ENCODE measurements at regions not wholly inside any gene's neighbourhood (a gene's known extent, or its start where the extent isn't known, plus 50 kb on each side); places are given as distances from the start of the nearest gene placed in this dataset.

DNA sequence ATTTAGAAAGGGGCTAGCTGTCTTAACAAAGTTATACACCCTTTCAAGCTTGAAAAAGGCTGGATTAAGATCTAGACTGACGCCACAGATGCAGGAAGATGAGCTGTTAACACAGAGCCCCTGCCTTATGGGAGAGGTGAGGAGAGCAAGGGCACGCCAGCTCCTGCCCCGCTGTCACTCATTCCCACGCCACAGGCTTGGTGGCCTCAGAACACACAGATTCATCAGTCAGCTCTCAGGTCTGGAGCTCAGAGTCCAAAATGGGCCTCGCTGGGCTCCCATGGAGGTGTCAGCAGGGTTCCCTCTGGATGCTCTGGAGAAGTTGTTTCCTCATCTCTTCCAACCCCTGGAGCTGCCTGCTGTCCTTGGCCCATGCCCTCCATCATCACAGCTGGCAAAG, 554.2 kb downstream of the TCERG1L start:
- no peaks in the 10 kb centered on the region for H3K27me3 ChIP-seq
- TF ChIP-seq CTCF (IDR thresholded peaks at IDR 0.05) = no peak
- no peak overlapping the region for H3K27ac ChIP-seq
- intact Hi-C loops (cut with DNase I) = no loop called here
- H3K4me1 ChIP-seq = no peaks in the 10 kb centered on the region
- H3K9me3 ChIP-seq = no peaks in the 10 kb centered on the region
- no peaks in the 10 kb centered on the region for H3K36me3 ChIP-seq
- no peak overlapping the region for H3K4me3 ChIP-seq
- no peak for DNase-seq (ENCODE audit: low spot score in 2 of 2)

DNA sequence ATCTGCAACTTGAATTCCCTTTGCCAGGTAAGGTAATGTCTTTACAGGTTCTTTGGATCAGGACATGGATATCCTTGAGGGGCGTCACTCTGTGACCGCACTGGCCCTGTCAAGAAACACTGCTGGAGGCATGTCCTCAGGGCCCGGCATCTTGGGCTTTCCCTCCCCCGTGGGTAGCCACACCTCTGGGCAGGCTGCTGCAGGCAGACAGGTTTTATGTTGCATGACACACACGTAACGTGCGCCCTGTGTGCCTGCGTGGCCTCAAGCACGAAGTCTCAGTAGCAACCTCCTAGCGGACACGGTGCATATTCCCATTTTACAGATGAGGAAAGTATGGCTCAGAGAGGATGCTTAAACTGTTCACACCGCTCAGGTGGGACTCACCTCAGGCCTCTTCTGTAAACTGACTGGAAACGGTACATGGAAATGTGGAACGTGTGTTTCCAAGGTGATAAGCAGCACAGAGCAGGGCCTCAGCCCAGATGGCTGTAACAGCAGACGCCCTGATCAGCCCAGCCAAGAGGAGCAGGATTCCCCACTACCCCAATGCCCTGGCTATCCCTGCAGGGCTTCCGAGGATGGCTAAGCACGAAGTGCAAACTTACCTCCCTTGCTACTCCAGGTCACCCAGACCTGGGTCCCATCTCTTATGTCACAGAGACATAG, 553.6 kb downstream of the TCERG1L start:
- Histone ChIP-seq H3K27ac (no peak overlapping the region), H3K4me1 (no peaks in the 10 kb centered on the region), H3K4me3 (no peak overlapping the region), H3K27me3 (no peaks in the 10 kb centered on the region), H3K36me3 (no peaks in the 10 kb centered on the region), H3K9me3 (no peaks in the 10 kb centered on the region)
- DNase-seq (ENCODE audit: low spot score in 2 of 2) = no peak
- intact Hi-C loops (cut with DNase I) = no loop called here
- TF ChIP-seq CTCF (IDR thresholded peaks at IDR 0.05) = no peak

- Histone ChIP-seq H3K36me3 (no peaks in the 10 kb centered on the region), H3K9me3 (no peaks in the 10 kb centered on the region), H3K4me1 (no peaks in the 10 kb centered on the region), H3K4me3 (no peak overlapping the region), H3K27me3 (no peaks in the 10 kb centered on the region), H3K27ac (no peak overlapping the region)
- no peak for DNase-seq (ENCODE audit: low spot score in 2 of 2)
- no peak for TF ChIP-seq CTCF (IDR thresholded peaks at IDR 0.05)
- intact Hi-C loops (cut with DNase I) = no loop called here
Observed at GRCh38 chr10:130758529-130758928, 553.0 kb downstream of the TCERG1L start.

DNA sequence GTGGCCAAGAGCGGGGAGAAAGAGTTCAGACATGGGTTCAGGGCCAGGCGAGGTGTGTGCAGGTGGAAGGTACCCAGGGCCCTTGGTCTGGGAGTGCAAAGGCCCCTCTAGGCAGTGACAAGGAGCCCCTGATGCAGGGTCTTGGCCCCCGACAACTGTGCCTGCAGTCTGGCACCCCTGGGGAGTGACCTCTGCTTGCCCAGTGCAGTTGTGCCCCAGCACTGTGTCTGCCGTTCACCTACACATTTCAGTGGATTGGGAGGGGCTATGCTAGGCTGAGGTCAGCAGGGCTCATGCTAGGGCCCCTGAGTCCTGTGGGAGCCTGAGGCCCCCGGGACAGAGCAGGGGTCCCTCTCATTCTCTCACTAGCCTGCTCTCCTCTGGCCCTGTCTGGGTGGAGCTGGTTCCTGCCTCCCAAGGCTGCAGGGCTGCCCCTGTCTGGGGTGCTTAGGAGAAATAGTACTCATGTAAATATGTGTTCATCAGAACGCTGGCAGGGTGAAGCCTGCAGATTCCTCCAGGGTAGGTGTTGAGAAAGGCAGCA, 550.4 kb downstream of the TCERG1L start:
- no peak overlapping the region for H3K4me3 ChIP-seq
- intact Hi-C loops (cut with DNase I) = no loop called here
- no peak overlapping the region for H3K27ac ChIP-seq
- no peaks in the 10 kb centered on the region for H3K27me3 ChIP-seq
- DNase-seq (ENCODE audit: low spot score in 2 of 2) = no peak
- no peaks in the 10 kb centered on the region for H3K4me1 ChIP-seq
- no peak for TF ChIP-seq CTCF (IDR thresholded peaks at IDR 0.05)
- H3K36me3 ChIP-seq = no peaks in the 10 kb centered on the region
- H3K9me3 ChIP-seq = no peaks in the 10 kb centered on the region

DNA sequence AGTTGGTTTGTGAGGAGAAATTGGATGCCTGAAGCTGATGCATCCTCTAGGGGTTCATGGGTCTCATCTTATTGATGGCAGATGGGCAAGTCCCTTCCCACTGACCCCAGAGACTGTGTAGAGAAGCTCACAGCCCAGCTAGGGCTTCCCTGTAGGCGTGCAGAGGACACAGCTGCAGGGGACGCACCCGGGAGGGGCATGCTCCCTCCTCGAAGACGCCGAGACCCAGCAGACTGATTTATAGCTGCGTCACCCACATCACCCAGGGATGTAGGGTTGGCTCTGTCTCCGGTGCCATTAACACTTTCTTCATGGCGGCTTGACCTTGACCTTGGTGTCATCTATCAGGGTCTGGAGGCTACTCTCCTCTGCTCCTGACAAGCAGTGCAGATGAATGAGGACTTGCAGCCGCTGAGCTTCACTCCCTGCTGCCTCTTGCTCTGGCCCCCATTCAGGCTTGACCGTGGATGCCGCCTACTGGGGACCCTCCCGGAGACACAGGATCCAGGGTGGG, 549.7 kb downstream of the TCERG1L start:
- no peaks in the 10 kb centered on the region for H3K36me3 ChIP-seq
- no peaks in the 10 kb centered on the region for H3K4me1 ChIP-seq
- DNase-seq (ENCODE audit: low spot score in 2 of 2) = no peak
- no peaks in the 10 kb centered on the region for H3K9me3 ChIP-seq
- H3K27me3 ChIP-seq = no peaks in the 10 kb centered on the region
- no peak overlapping the region for H3K27ac ChIP-seq
- H3K4me3 ChIP-seq = no peak overlapping the region
- intact Hi-C loops (cut with DNase I) = no loop called here
- TF ChIP-seq CTCF (IDR thresholded peaks at IDR 0.05) = no peak

Measured in ascending aorta (tissue), 2 donors.